Prostate gland (tissue), 2 donors: ENCODE measurements at regions not wholly inside any gene's neighbourhood (a gene's known extent, or its start where the extent isn't known, plus 50 kb on each side); places are given as distances from the start of the nearest gene placed in this dataset.

ENCODE experiments used
- CTCF ChIP-seq, 4 experiments: fragments of 200-600 bp in 2 of 4; fragments of 450-650 bp in 2 of 4; sonication (generic) in 2 of 4; IDR thresholded peaks; 1 replicate in 3 of 4; 2 replicates in 1 of 4; pipeline ENCODE4 v1.5.1; 2016 to 2019; ENCODE audit warnings: antibody characterized with exemption in 4 of 4, mild to moderate bottlenecking in 2 of 4, moderate library complexity in 2 of 4
- POLR2A ChIP-seq: fragments of 450-650 bp; IDR thresholded peaks from one replicate; pipeline ENCODE4 v1.6.1; 2016; ENCODE audit warnings: antibody characterized with exemption, mild to moderate bottlenecking
- POLR2AphosphoS5 ChIP-seq: sonication (generic); formaldehyde crosslinking; IDR thresholded peaks from one replicate; pipeline ENCODE4 v1.6.1; 2017; ENCODE audit warnings: antibody characterized with exemption

DNA sequence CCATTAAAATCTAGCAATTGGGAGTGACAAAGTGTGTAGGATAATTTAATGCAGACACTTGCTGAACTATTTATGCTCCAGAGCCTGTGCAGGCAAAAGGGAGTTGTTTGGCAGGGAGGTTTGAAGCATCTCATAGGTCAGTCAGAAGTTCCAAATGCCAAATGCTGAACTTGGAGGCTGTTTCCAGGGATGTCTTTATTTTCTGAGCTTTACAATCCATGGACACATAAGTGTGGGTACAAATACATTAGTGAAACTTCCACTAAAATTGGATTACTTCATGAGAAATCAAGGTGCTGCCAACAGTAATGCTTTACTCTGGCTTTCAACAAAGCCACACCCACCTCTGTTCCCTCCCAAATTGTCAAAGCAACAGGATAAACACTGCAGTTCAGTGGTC is 422.1 kb upstream of the SETBP1 start:
- TF ChIP-seq POLR2A (no peak), CTCF (IDR thresholded peaks at IDR 0.05) (no peak), POLR2AphosphoS5 (no peak)
